ENCODE measurements at regions not wholly inside any gene's neighbourhood (a gene's known extent, or its start where the extent isn't known, plus 50 kb on each side); places are given as distances from the start of the nearest gene placed in this dataset.
"Not testable (repeated sequence)": the region's sequence is repeated elsewhere in the genome, so short reads cannot be mapped to it uniquely, and the experiment has no call there.

- POLR2A ChIA-PET (ENCODE audit: low non-redundant PET) = no interaction called here
- intact Hi-C loops (cut with micrococcal nuclease; ENCODE audit: unreplicated experiment) = no loop called here
- H3K36me3 ChIP-seq (ENCODE audit: insufficient read depth, low read length, poor library complexity, severe bottlenecking) = no peaks in the 10 kb centered on the region
- H3K9me3 ChIP-seq (ENCODE audit: low read depth, low read length, poor library complexity, severe bottlenecking) = no peaks in the 10 kb centered on the region
- no peaks in the 10 kb centered on the region for H3K4me1 ChIP-seq (ENCODE audit: insufficient read depth, low read length, poor library complexity, severe bottlenecking)
- no peak overlapping the region for H3K4me3 ChIP-seq (ENCODE audit: low read depth, low read length, poor library complexity, severe bottlenecking)
- CTCF ChIA-PET = interaction anchor here (0.7 kb wide), 1 partner anchor 480 kb away, joined by 14 read pairs; no protein-coding TSS in a partner anchor
- DNase-seq (ENCODE audit: low spot score) = no peak
- BruUV-seq (replicated peaks) = no TSS peak
- no peak for TF ChIP-seq EZH2 (IDR thresholded peaks at IDR 0.05; ENCODE audit: borderline replicate concordance, low read depth, low read length, poor library complexity, severe bottlenecking)
- TF ChIP-seq, protein P1, sequence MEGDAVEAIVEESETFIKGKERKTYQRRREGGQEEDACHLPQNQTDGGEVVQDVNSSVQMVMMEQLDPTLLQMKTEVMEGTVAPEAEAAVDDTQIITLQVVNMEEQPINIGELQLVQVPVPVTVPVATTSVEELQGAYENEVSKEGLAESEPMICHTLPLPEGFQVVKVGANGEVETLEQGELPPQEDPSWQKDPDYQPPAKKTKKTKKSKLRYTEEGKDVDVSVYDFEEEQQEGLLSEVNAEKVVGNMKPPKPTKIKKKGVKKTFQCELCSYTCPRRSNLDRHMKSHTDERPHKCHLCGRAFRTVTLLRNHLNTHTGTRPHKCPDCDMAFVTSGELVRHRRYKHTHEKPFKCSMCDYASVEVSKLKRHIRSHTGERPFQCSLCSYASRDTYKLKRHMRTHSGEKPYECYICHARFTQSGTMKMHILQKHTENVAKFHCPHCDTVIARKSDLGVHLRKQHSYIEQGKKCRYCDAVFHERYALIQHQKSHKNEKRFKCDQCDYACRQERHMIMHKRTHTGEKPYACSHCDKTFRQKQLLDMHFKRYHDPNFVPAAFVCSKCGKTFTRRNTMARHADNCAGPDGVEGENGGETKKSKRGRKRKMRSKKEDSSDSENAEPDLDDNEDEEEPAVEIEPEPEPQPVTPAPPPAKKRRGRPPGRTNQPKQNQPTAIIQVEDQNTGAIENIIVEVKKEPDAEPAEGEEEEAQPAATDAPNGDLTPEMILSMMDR (conservative IDR thresholded peaks at IDR 0.05; ENCODE audit: low read depth, low read length) = no peak
- no peaks in the 10 kb centered on the region for H3K27me3 ChIP-seq (replicated peaks; ENCODE audit: insufficient read depth, low read depth, low read length, poor library complexity)
- no peak overlapping the region for H3K27ac ChIP-seq (ENCODE audit: low read depth, low read length, poor library complexity, severe bottlenecking)
Observed at GRCh38 chr3:177804032-177804431, 606.8 kb upstream of the TBL1XR1 start.

DNA sequence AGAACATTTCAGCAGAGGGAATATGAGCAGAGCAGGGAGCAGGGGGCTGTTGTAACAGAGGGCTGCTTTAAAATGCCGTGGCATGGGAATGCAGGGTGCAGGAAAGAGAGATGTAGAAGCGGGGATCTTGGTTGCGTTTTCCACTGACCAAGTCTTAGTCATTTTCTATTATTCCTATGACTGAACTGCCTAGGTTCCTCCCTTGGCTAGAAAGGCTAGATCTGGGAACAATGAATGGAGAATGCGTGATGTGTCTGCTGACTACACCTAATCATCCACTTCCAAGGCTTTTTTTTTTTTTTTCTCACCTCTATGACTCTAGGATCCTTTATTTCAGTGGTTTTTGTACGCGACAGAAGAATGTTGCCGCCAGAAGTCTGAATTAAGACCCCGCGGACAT lies 607.4 kb upstream of the TBL1XR1 start:
- TF ChIP-seq EZH2 (IDR thresholded peaks at IDR 0.05; ENCODE audit: borderline replicate concordance, low read depth, low read length, poor library complexity, severe bottlenecking) = no peak
- TF ChIP-seq, protein P1 (conservative IDR thresholded peaks at IDR 0.05; ENCODE audit: low read depth, low read length) = no peak

GRCh38 chr3:177807150-177807875 lies 610.0 kb upstream of the TBL1XR1 start:
- ChIA-PET CTCF (no interaction called here), POLR2A (ENCODE audit: low non-redundant PET) (no interaction called here)
- TF ChIP-seq, protein P1 (conservative IDR thresholded peaks at IDR 0.05; ENCODE audit: low read depth, low read length) = no peak
- no peak for TF ChIP-seq EZH2 (IDR thresholded peaks at IDR 0.05; ENCODE audit: borderline replicate concordance, low read depth, low read length, poor library complexity, severe bottlenecking)
- Histone ChIP-seq H3K4me1 (ENCODE audit: insufficient read depth, low read length, poor library complexity, severe bottlenecking) (no peaks in the 10 kb centered on the region), H3K4me3 (ENCODE audit: low read depth, low read length, poor library complexity, severe bottlenecking) (no peak overlapping the region), H3K27ac (ENCODE audit: low read depth, low read length, poor library complexity, severe bottlenecking) (no peak overlapping the region), H3K9me3 (ENCODE audit: low read depth, low read length, poor library complexity, severe bottlenecking) (no peaks in the 10 kb centered on the region), H3K27me3 (replicated peaks; ENCODE audit: insufficient read depth, low read depth, low read length, poor library complexity) (no peaks in the 10 kb centered on the region), H3K36me3 (ENCODE audit: insufficient read depth, low read length, poor library complexity, severe bottlenecking) (no peaks in the 10 kb centered on the region)
- no peak for DNase-seq (ENCODE audit: low spot score)
- intact Hi-C loops (cut with micrococcal nuclease; ENCODE audit: unreplicated experiment) = no loop called here
- no TSS peak for BruUV-seq (replicated peaks)

More for the DNA sequence above, 607.4 kb upstream of the TBL1XR1 start:
- BruUV-seq (replicated peaks) = no TSS peak
- DNase-seq (ENCODE audit: low spot score) = no peak
- ChIA-PET POLR2A (ENCODE audit: low non-redundant PET) (no interaction called here), CTCF (no interaction called here)
- intact Hi-C loops (cut with micrococcal nuclease; ENCODE audit: unreplicated experiment) = no loop called here
- Histone ChIP-seq H3K27me3 (replicated peaks; ENCODE audit: insufficient read depth, low read depth, low read length, poor library complexity) (no peaks in the 10 kb centered on the region), H3K36me3 (ENCODE audit: insufficient read depth, low read length, poor library complexity, severe bottlenecking) (no peaks in the 10 kb centered on the region), H3K9me3 (ENCODE audit: low read depth, low read length, poor library complexity, severe bottlenecking) (no peaks in the 10 kb centered on the region), H3K4me3 (ENCODE audit: low read depth, low read length, poor library complexity, severe bottlenecking) (no peak overlapping the region), H3K4me1 (ENCODE audit: insufficient read depth, low read length, poor library complexity, severe bottlenecking) (no peaks in the 10 kb centered on the region), H3K27ac (ENCODE audit: low read depth, low read length, poor library complexity, severe bottlenecking) (no peak overlapping the region)

GRCh38 chr3:177808928-177809478 lies 611.7 kb upstream of the TBL1XR1 start:
- H3K4me3 ChIP-seq (ENCODE audit: low read depth, low read length, poor library complexity, severe bottlenecking); DNase-seq (ENCODE audit: low spot score); H3K4me1 ChIP-seq (ENCODE audit: insufficient read depth, low read length, poor library complexity, severe bottlenecking); POLR2A ChIA-PET (ENCODE audit: low non-redundant PET); H3K27me3 ChIP-seq (replicated peaks; ENCODE audit: insufficient read depth, low read depth, low read length, poor library complexity); intact Hi-C loops (cut with micrococcal nuclease; ENCODE audit: unreplicated experiment); BruUV-seq (replicated peaks); H3K36me3 ChIP-seq (ENCODE audit: insufficient read depth, low read length, poor library complexity, severe bottlenecking); H3K27ac ChIP-seq (ENCODE audit: low read depth, low read length, poor library complexity, severe bottlenecking); H3K9me3 ChIP-seq (ENCODE audit: low read depth, low read length, poor library complexity, severe bottlenecking): not testable (repeated sequence)
- CTCF ChIA-PET = interaction anchor here (0.5 kb wide), 1 partner anchor 276 kb away, joined by 14 read pairs; no protein-coding TSS in a partner anchor

All from A673 (cell line).